ENCODE measurements at regions not wholly inside any gene's neighbourhood (a gene's known extent, or its start where the extent isn't known, plus 50 kb on each side); places are given as distances from the start of the nearest gene placed in this dataset.

GRCh38 chr13:73222627-73223305 is 164.0 kb downstream of the KLF5 start (continued):
- TF ChIP-seq, protein P1, sequence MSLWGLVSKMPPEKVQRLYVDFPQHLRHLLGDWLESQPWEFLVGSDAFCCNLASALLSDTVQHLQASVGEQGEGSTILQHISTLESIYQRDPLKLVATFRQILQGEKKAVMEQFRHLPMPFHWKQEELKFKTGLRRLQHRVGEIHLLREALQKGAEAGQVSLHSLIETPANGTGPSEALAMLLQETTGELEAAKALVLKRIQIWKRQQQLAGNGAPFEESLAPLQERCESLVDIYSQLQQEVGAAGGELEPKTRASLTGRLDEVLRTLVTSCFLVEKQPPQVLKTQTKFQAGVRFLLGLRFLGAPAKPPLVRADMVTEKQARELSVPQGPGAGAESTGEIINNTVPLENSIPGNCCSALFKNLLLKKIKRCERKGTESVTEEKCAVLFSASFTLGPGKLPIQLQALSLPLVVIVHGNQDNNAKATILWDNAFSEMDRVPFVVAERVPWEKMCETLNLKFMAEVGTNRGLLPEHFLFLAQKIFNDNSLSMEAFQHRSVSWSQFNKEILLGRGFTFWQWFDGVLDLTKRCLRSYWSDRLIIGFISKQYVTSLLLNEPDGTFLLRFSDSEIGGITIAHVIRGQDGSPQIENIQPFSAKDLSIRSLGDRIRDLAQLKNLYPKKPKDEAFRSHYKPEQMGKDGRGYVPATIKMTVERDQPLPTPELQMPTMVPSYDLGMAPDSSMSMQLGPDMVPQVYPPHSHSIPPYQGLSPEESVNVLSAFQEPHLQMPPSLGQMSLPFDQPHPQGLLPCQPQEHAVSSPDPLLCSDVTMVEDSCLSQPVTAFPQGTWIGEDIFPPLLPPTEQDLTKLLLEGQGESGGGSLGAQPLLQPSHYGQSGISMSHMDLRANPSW (CRISPR knock-in tag; conservative IDR thresholded peaks at IDR 0.05; ENCODE audit: low read depth) = no peak
- TF ChIP-seq, protein P2, sequence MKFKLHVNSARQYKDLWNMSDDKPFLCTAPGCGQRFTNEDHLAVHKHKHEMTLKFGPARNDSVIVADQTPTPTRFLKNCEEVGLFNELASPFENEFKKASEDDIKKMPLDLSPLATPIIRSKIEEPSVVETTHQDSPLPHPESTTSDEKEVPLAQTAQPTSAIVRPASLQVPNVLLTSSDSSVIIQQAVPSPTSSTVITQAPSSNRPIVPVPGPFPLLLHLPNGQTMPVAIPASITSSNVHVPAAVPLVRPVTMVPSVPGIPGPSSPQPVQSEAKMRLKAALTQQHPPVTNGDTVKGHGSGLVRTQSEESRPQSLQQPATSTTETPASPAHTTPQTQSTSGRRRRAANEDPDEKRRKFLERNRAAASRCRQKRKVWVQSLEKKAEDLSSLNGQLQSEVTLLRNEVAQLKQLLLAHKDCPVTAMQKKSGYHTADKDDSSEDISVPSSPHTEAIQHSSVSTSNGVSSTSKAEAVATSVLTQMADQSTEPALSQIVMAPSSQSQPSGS (CRISPR knock-in tag; IDR thresholded peaks at IDR 0.05; ENCODE audit: borderline replicate concordance, low read depth) = no peak
- TF ChIP-seq, protein P3, sequence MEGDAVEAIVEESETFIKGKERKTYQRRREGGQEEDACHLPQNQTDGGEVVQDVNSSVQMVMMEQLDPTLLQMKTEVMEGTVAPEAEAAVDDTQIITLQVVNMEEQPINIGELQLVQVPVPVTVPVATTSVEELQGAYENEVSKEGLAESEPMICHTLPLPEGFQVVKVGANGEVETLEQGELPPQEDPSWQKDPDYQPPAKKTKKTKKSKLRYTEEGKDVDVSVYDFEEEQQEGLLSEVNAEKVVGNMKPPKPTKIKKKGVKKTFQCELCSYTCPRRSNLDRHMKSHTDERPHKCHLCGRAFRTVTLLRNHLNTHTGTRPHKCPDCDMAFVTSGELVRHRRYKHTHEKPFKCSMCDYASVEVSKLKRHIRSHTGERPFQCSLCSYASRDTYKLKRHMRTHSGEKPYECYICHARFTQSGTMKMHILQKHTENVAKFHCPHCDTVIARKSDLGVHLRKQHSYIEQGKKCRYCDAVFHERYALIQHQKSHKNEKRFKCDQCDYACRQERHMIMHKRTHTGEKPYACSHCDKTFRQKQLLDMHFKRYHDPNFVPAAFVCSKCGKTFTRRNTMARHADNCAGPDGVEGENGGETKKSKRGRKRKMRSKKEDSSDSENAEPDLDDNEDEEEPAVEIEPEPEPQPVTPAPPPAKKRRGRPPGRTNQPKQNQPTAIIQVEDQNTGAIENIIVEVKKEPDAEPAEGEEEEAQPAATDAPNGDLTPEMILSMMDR (IDR thresholded peaks at IDR 0.05) = no peak
- no peak for TF ChIP-seq ELF4 (CRISPR knock-in tag; IDR thresholded peaks at IDR 0.05; ENCODE audit: low read depth)
- TF ChIP-seq ZNF121 (CRISPR knock-in tag; IDR thresholded peaks at IDR 0.05) = no peak
- TF ChIP-seq, protein P4, sequence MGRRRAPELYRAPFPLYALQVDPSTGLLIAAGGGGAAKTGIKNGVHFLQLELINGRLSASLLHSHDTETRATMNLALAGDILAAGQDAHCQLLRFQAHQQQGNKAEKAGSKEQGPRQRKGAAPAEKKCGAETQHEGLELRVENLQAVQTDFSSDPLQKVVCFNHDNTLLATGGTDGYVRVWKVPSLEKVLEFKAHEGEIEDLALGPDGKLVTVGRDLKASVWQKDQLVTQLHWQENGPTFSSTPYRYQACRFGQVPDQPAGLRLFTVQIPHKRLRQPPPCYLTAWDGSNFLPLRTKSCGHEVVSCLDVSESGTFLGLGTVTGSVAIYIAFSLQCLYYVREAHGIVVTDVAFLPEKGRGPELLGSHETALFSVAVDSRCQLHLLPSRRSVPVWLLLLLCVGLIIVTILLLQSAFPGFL (CRISPR knock-in tag; IDR thresholded peaks at IDR 0.05; ENCODE audit: borderline replicate concordance) = no peak
- no peak for TF ChIP-seq NR2C2 (CRISPR knock-in tag; IDR thresholded peaks at IDR 0.05)
- no peak for TF ChIP-seq KAT7 (CRISPR knock-in tag; IDR thresholded peaks at IDR 0.05; ENCODE audit: borderline replicate concordance)
- TF ChIP-seq IRF2 (CRISPR knock-in tag; IDR thresholded peaks at IDR 0.05; ENCODE audit: borderline replicate concordance, low read depth) = no peak
- TF ChIP-seq, protein P5, sequence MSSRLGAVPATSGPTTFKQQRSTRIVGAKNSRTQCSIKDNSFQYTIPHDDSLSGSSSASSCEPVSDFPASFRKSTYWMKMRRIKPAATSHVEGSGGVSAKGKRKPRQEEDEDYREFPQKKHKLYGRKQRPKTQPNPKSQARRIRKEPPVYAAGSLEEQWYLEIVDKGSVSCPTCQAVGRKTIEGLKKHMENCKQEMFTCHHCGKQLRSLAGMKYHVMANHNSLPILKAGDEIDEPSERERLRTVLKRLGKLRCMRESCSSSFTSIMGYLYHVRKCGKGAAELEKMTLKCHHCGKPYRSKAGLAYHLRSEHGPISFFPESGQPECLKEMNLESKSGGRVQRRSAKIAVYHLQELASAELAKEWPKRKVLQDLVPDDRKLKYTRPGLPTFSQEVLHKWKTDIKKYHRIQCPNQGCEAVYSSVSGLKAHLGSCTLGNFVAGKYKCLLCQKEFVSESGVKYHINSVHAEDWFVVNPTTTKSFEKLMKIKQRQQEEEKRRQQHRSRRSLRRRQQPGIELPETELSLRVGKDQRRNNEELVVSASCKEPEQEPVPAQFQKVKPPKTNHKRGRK (CRISPR knock-in tag; IDR thresholded peaks at IDR 0.05; ENCODE audit: borderline replicate concordance) = no peak
- TF ChIP-seq, protein P6, sequence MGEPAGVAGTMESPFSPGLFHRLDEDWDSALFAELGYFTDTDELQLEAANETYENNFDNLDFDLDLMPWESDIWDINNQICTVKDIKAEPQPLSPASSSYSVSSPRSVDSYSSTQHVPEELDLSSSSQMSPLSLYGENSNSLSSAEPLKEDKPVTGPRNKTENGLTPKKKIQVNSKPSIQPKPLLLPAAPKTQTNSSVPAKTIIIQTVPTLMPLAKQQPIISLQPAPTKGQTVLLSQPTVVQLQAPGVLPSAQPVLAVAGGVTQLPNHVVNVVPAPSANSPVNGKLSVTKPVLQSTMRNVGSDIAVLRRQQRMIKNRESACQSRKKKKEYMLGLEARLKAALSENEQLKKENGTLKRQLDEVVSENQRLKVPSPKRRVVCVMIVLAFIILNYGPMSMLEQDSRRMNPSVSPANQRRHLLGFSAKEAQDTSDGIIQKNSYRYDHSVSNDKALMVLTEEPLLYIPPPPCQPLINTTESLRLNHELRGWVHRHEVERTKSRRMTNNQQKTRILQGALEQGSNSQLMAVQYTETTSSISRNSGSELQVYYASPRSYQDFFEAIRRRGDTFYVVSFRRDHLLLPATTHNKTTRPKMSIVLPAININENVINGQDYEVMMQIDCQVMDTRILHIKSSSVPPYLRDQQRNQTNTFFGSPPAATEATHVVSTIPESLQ (CRISPR knock-in tag; IDR thresholded peaks at IDR 0.05) = no peak
- no peak for TF ChIP-seq GTF2I (CRISPR knock-in tag; conservative IDR thresholded peaks at IDR 0.05)
- TF ChIP-seq NFYB (CRISPR knock-in tag; conservative IDR thresholded peaks at IDR 0.05; ENCODE audit: low read depth) = no peak
- TF ChIP-seq, protein P7, sequence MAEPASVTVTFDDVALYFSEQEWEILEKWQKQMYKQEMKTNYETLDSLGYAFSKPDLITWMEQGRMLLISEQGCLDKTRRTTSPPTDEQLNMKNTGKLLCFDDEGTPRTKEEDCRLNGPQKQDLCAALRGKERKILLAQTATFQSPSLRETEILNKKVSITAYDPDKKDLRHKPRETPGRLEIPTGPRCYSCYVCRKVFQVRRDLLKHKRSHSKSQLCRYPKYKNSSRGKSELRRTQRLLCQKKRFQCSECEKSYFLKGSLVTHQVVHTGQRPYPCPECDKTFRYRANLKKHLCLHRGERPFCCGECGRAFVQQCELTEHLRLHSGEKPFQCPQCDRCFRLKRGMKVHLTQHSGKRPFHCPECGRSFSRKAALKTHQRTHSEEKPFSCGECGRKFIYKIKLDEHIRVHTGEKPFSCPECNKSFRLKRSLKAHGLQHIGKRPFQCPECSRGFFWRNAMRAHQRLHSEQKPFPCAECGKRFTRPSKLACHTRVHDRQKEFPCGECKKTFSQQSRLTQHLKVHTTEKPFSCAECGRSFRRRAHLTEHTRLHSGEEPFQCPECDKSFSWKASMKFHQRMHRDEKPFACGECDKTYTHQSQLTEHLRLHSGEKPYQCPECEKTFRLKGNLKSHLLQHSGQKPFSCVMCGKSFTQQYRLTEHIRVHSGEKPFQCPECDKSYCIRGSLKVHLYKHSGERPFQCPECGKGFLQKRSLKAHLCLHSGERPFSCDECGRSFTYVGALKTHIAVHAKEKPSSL (CRISPR knock-in tag; conservative IDR thresholded peaks at IDR 0.05) = no peak

Measured in WTC11 (cell line).